Mesendoderm (in vitro differentiated cells): ENCODE measurements at regions not wholly inside any gene's neighbourhood (a gene's known extent, or its start where the extent isn't known, plus 50 kb on each side); places are given as distances from the start of the nearest gene placed in this dataset.

ENCODE experiments used
- DNase-seq: peaks from one replicate; pipeline ENCODE4 v3.0.0; 2013
- H2AK5ac ChIP-seq: 2 replicates; pipeline ENCODE4 v1.6.1; 2013; ENCODE audit warnings: low read length, inconsistent platforms
- H2BK120ac ChIP-seq: 2 replicates; pipeline ENCODE4 v1.6.1; 2013; ENCODE audit warnings: low read depth, mild to moderate bottlenecking, low read length, moderate library complexity, mixed read lengths
- H2BK15ac ChIP-seq: replicated peaks from 2 replicates; pipeline ENCODE4 v1.6.1; 2013; ENCODE audit warnings: low read depth, mild to moderate bottlenecking, moderate library complexity
- H2BK5ac ChIP-seq: 2 replicates; pipeline ENCODE4 v1.6.1; 2013; ENCODE audit warnings: low read length, inconsistent platforms
- H3K18ac ChIP-seq: 2 replicates; pipeline ENCODE4 v1.6.1; 2013; ENCODE audit warnings: mild to moderate bottlenecking, low read length, mixed read lengths
- H3K23ac ChIP-seq: one replicate; pipeline ENCODE4 v1.6.1; 2013; ENCODE audit warnings: low read length
- H3K27ac ChIP-seq: 2 replicates; pipeline ENCODE4 v1.5.1; 2013; ENCODE audit warnings: low read depth, mild to moderate bottlenecking, inconsistent platforms, low read length, moderate library complexity
- H3K27me3 ChIP-seq: 2 replicates; pipeline ENCODE4 v1.6.1; 2013; ENCODE audit warnings: low read length, control low read depth, mild to moderate bottlenecking, inconsistent platforms; ENCODE audit not compliant: insufficient read depth, poor library complexity
- H3K36me3 ChIP-seq: 2 replicates; pipeline ENCODE4 v1.6.1; 2013; ENCODE audit warnings: low read length, inconsistent platforms; ENCODE audit not compliant: control insufficient read depth, insufficient read depth
- H3K4ac ChIP-seq: one replicate; pipeline ENCODE4 v1.6.1; 2013; ENCODE audit warnings: low read depth, mild to moderate bottlenecking, low read length, moderate library complexity
- H3K4me1 ChIP-seq: 2 replicates; pipeline ENCODE4 v1.6.1; 2013; ENCODE audit warnings: low read depth, low read length, inconsistent platforms; ENCODE audit not compliant: control insufficient read depth
- H3K4me2 ChIP-seq: 2 replicates; pipeline ENCODE4 v1.6.1; 2013; ENCODE audit warnings: low read length
- H3K4me3 ChIP-seq: 2 replicates; pipeline ENCODE4 v1.5.1; 2013; ENCODE audit warnings: mild to moderate bottlenecking, low read length
- H3K56ac ChIP-seq: one replicate; pipeline ENCODE4 v1.6.1; 2013; ENCODE audit warnings: low read length
- H3K79me1 ChIP-seq: 2 replicates; pipeline ENCODE4 v1.6.1; 2013; ENCODE audit warnings: low read length, inconsistent platforms
- H3K79me2 ChIP-seq: 2 replicates; pipeline ENCODE4 v1.6.1; 2013; ENCODE audit warnings: mild to moderate bottlenecking, low read length; ENCODE audit not compliant: control insufficient read depth, insufficient read depth
- H3K9ac ChIP-seq: 2 replicates; pipeline ENCODE4 v1.6.1; 2013; ENCODE audit warnings: low read length, inconsistent platforms
- H4K5ac ChIP-seq: one replicate; pipeline ENCODE4 v1.6.1; 2013; ENCODE audit warnings: low read length
- H4K8ac ChIP-seq: one replicate; pipeline ENCODE4 v1.6.1; 2013; ENCODE audit warnings: low read depth, mild to moderate bottlenecking, control low read depth, low read length, moderate library complexity
- WGBS: extraction: QIAGEN DNeasy Blood & Tissue Kit; methylation state at CpG from one replicate; pipeline ENCODE4 v1.1.7; 2013; ENCODE audit warnings: low lambda C conversion rate, missing lambda C conversion rate; ENCODE audit not compliant: insufficient coverage; ENCODE audit errors: extremely low coverage; 5-methylcytosine and 5-hydroxymethylcytosine counted together

- no peak overlapping the region for H3K56ac ChIP-seq
- H2BK120ac ChIP-seq: no peak overlapping the region
- DNase-seq: no peak
- H3K4me3 ChIP-seq: no peak overlapping the region
- H2BK15ac ChIP-seq: no peak overlapping the region
- H3K4me2 ChIP-seq: no peak overlapping the region
- no peak overlapping the region for H3K27ac ChIP-seq
- no peaks in the 10 kb centered on the region for H3K27me3 ChIP-seq
- no peak overlapping the region for H2BK5ac ChIP-seq
- H3K36me3 ChIP-seq: no peaks in the 10 kb centered on the region
- H3K9ac ChIP-seq: no peak overlapping the region
- H4K8ac ChIP-seq: no peak overlapping the region
- H3K18ac ChIP-seq: no peak overlapping the region
- H3K79me2 ChIP-seq: no peaks in the 10 kb centered on the region
- no peak overlapping the region for H2AK5ac ChIP-seq
- H3K4me1 ChIP-seq: no peaks in the 10 kb centered on the region
- no peak overlapping the region for H4K5ac ChIP-seq
- H3K23ac ChIP-seq: no peak overlapping the region
- no peaks in the 10 kb centered on the region for H3K79me1 ChIP-seq
- H3K4ac ChIP-seq: no peak overlapping the region
Observed at GRCh38 chr13:76123548-76123947, 487.4 kb downstream of the LMO7 start.

- H3K79me1 ChIP-seq: no peaks in the 10 kb centered on the region
- no peak overlapping the region for H2BK15ac ChIP-seq
- H3K4ac ChIP-seq: no peak overlapping the region
- no peak overlapping the region for H4K8ac ChIP-seq
- H2BK5ac ChIP-seq: no peak overlapping the region
- no peak overlapping the region for H3K56ac ChIP-seq
- DNase-seq: no peak
- H3K27me3 ChIP-seq: no peaks in the 10 kb centered on the region
- H3K27ac ChIP-seq: no peak overlapping the region
- no peaks in the 10 kb centered on the region for H3K36me3 ChIP-seq
- H3K4me2 ChIP-seq: no peak overlapping the region
- H2AK5ac ChIP-seq: no peak overlapping the region
- no CpG with 5 or more reads among the region's 2 CpGs for WGBS
- no peaks in the 10 kb centered on the region for H3K79me2 ChIP-seq
- no peak overlapping the region for H3K18ac ChIP-seq
- H3K23ac ChIP-seq: no peak overlapping the region
- H3K4me1 ChIP-seq: no peaks in the 10 kb centered on the region
- no peak overlapping the region for H4K5ac ChIP-seq
- no peak overlapping the region for H3K4me3 ChIP-seq
- H3K9ac ChIP-seq: no peak overlapping the region
- H2BK120ac ChIP-seq: no peak overlapping the region
Observed at GRCh38 chr13:76116751-76117360, 480.7 kb downstream of the LMO7 start.

GRCh38 chr13:76106763-76107162 lies 470.6 kb downstream of the LMO7 start:
- no peak overlapping the region for H3K27ac ChIP-seq
- no peak overlapping the region for H2BK5ac ChIP-seq
- WGBS: no CpG with 5 or more reads among the region's 1 CpG
- H3K4ac ChIP-seq: no peak overlapping the region
- no peak overlapping the region for H2BK15ac ChIP-seq
- no peaks in the 10 kb centered on the region for H3K36me3 ChIP-seq
- H3K23ac ChIP-seq: no peak overlapping the region
- H3K27me3 ChIP-seq: no peaks in the 10 kb centered on the region
- no peak overlapping the region for H3K4me3 ChIP-seq
- H3K4me1 ChIP-seq: no peaks in the 10 kb centered on the region
- no peak overlapping the region for H3K9ac ChIP-seq
- H3K4me2 ChIP-seq: no peak overlapping the region
- H3K56ac ChIP-seq: no peak overlapping the region
- H3K79me2 ChIP-seq: no peaks in the 10 kb centered on the region
- H4K8ac ChIP-seq: no peak overlapping the region
- no peak for DNase-seq
- H3K79me1 ChIP-seq: no peaks in the 10 kb centered on the region
- no peak overlapping the region for H4K5ac ChIP-seq
- H3K18ac ChIP-seq: no peak overlapping the region
- no peak overlapping the region for H2BK120ac ChIP-seq
- H2AK5ac ChIP-seq: no peak overlapping the region

- Histone ChIP-seq H4K5ac (no peak overlapping the region), H3K27me3 (no peaks in the 10 kb centered on the region), H2BK120ac (no peak overlapping the region), H3K4me2 (no peak overlapping the region), H2BK5ac (no peak overlapping the region), H3K56ac (no peak overlapping the region), H3K27ac (no peak overlapping the region), H2BK15ac (no peak overlapping the region), H3K36me3 (no peaks in the 10 kb centered on the region), H3K4me3 (no peak overlapping the region), H3K4me1 (no peaks in the 10 kb centered on the region), H3K9ac (no peak overlapping the region), H4K8ac (no peak overlapping the region), H3K18ac (no peak overlapping the region), H3K23ac (no peak overlapping the region), H3K4ac (no peak overlapping the region), H3K79me2 (no peaks in the 10 kb centered on the region), H2AK5ac (no peak overlapping the region), H3K79me1 (no peaks in the 10 kb centered on the region)
- WGBS: no CpG with 5 or more reads among the region's 3 CpGs
- DNase-seq: no peak
Observed at GRCh38 chr13:76094645-76095044, 458.5 kb downstream of the LMO7 start.

- Histone ChIP-seq H3K79me1 (no peaks in the 10 kb centered on the region), H4K8ac (no peak overlapping the region), H3K18ac (no peak overlapping the region), H2BK120ac (no peak overlapping the region), H3K4ac (no peak overlapping the region), H3K9ac (no peak overlapping the region), H2BK15ac (no peak overlapping the region), H2AK5ac (no peak overlapping the region), H3K36me3 (no peaks in the 10 kb centered on the region), H3K27ac (no peak overlapping the region), H2BK5ac (no peak overlapping the region), H3K27me3 (no peaks in the 10 kb centered on the region), H3K79me2 (no peaks in the 10 kb centered on the region), H3K4me3 (no peak overlapping the region), H4K5ac (no peak overlapping the region), H3K4me1 (no peaks in the 10 kb centered on the region), H3K23ac (no peak overlapping the region), H3K4me2 (no peak overlapping the region), H3K56ac (no peak overlapping the region)
- DNase-seq: no peak
- no CpG with 5 or more reads among the region's 4 CpGs for WGBS
Observed at GRCh38 chr13:76091076-76091475, 454.9 kb downstream of the LMO7 start.

- Histone ChIP-seq H3K27ac (no peak overlapping the region), H3K27me3 (no peaks in the 10 kb centered on the region), H3K79me2 (no peaks in the 10 kb centered on the region), H3K4me2 (no peak overlapping the region), H3K4me3 (no peak overlapping the region), H3K79me1 (no peaks in the 10 kb centered on the region), H3K4ac (no peak overlapping the region), H2BK120ac (no peak overlapping the region), H3K56ac (no peak overlapping the region), H2AK5ac (no peak overlapping the region), H2BK15ac (no peak overlapping the region), H3K9ac (no peak overlapping the region), H4K8ac (no peak overlapping the region), H2BK5ac (no peak overlapping the region), H4K5ac (no peak overlapping the region), H3K4me1 (no peaks in the 10 kb centered on the region), H3K36me3 (no peaks in the 10 kb centered on the region), H3K18ac (no peak overlapping the region), H3K23ac (no peak overlapping the region)
- WGBS: no CpG with 5 or more reads among the region's 1 CpG
- DNase-seq: peak; percentile 11
Observed at GRCh38 chr13:76086729-76087128, 450.6 kb downstream of the LMO7 start.
